OCI-LY7 (cell line): ENCODE measurements at regions not wholly inside any gene's neighbourhood (a gene's known extent, or its start where the extent isn't known, plus 50 kb on each side); places are given as distances from the start of the nearest gene placed in this dataset.

Experiments
- EZH2phosphoT487 ChIP-seq: fragments of 200-600 bp; sonication (generic); IDR thresholded peaks from 2 replicates; pipeline ENCODE4 v1.6.1; 2018; ENCODE audit warnings: low read depth, borderline replicate concordance, mild to moderate bottlenecking, mixed run types, antibody characterized with exemption, low read length, moderate library complexity, mixed read lengths
- TF ChIP-seq, protein P1 (sequence below): fragments of 200-600 bp; sonication (generic); conservative IDR thresholded peaks from 2 replicates; pipeline ENCODE4 v1.5.1; 2014; ENCODE audit warnings: mild to moderate bottlenecking, antibody characterized with exemption, low read length, moderate library complexity, mixed read lengths

DNA sequence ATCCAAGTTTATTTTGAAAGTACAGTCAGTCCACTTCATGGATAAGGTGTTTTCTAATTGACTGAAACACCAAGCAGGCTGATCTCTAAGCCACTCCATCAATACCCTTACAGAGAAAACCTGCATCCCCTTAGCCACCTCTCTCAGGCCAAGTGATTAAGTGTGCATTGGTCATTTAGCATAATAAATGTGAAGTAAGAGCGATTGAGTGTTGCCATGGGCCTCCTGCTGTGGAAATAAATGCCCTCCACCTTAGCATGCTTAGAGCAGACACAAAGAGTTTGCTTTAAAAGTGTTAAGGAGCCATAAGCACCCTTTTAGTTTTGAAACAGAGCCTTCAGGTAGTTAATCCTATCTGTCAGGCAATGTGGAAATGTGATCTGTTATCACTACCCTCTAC, 386.5 kb downstream of the GPAT3 start:
- TF ChIP-seq, protein P1, sequence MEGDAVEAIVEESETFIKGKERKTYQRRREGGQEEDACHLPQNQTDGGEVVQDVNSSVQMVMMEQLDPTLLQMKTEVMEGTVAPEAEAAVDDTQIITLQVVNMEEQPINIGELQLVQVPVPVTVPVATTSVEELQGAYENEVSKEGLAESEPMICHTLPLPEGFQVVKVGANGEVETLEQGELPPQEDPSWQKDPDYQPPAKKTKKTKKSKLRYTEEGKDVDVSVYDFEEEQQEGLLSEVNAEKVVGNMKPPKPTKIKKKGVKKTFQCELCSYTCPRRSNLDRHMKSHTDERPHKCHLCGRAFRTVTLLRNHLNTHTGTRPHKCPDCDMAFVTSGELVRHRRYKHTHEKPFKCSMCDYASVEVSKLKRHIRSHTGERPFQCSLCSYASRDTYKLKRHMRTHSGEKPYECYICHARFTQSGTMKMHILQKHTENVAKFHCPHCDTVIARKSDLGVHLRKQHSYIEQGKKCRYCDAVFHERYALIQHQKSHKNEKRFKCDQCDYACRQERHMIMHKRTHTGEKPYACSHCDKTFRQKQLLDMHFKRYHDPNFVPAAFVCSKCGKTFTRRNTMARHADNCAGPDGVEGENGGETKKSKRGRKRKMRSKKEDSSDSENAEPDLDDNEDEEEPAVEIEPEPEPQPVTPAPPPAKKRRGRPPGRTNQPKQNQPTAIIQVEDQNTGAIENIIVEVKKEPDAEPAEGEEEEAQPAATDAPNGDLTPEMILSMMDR, result no peak
- no peak for TF ChIP-seq EZH2phosphoT487
